Mesendoderm (in vitro differentiated cells): ENCODE measurements at regions not wholly inside any gene's neighbourhood (a gene's known extent, or its start where the extent isn't known, plus 50 kb on each side); places are given as distances from the start of the nearest gene placed in this dataset.
A peak's percentile ranks its signal among the peaks of the same experiment; 100 is the strongest.

Experiments
- DNase-seq: peaks from one replicate; pipeline ENCODE4 v3.0.0; 2013
- H2AK5ac ChIP-seq: 2 replicates; pipeline ENCODE4 v1.6.1; 2013; ENCODE audit warnings: low read length, inconsistent platforms
- H2BK120ac ChIP-seq: 2 replicates; pipeline ENCODE4 v1.6.1; 2013; ENCODE audit warnings: low read depth, mild to moderate bottlenecking, low read length, moderate library complexity, mixed read lengths
- H2BK15ac ChIP-seq: replicated peaks from 2 replicates; pipeline ENCODE4 v1.6.1; 2013; ENCODE audit warnings: low read depth, mild to moderate bottlenecking, moderate library complexity
- H2BK5ac ChIP-seq: 2 replicates; pipeline ENCODE4 v1.6.1; 2013; ENCODE audit warnings: low read length, inconsistent platforms
- H3K18ac ChIP-seq: 2 replicates; pipeline ENCODE4 v1.6.1; 2013; ENCODE audit warnings: mild to moderate bottlenecking, low read length, mixed read lengths
- H3K23ac ChIP-seq: one replicate; pipeline ENCODE4 v1.6.1; 2013; ENCODE audit warnings: low read length
- H3K27ac ChIP-seq: 2 replicates; pipeline ENCODE4 v1.5.1; 2013; ENCODE audit warnings: low read depth, mild to moderate bottlenecking, inconsistent platforms, low read length, moderate library complexity
- H3K27me3 ChIP-seq: 2 replicates; pipeline ENCODE4 v1.6.1; 2013; ENCODE audit warnings: low read length, control low read depth, mild to moderate bottlenecking, inconsistent platforms; ENCODE audit not compliant: insufficient read depth, poor library complexity
- H3K36me3 ChIP-seq: 2 replicates; pipeline ENCODE4 v1.6.1; 2013; ENCODE audit warnings: low read length, inconsistent platforms; ENCODE audit not compliant: control insufficient read depth, insufficient read depth
- H3K4ac ChIP-seq: one replicate; pipeline ENCODE4 v1.6.1; 2013; ENCODE audit warnings: low read depth, mild to moderate bottlenecking, low read length, moderate library complexity
- H3K4me1 ChIP-seq: 2 replicates; pipeline ENCODE4 v1.6.1; 2013; ENCODE audit warnings: low read depth, low read length, inconsistent platforms; ENCODE audit not compliant: control insufficient read depth
- H3K4me2 ChIP-seq: 2 replicates; pipeline ENCODE4 v1.6.1; 2013; ENCODE audit warnings: low read length
- H3K4me3 ChIP-seq: 2 replicates; pipeline ENCODE4 v1.5.1; 2013; ENCODE audit warnings: mild to moderate bottlenecking, low read length
- H3K56ac ChIP-seq: one replicate; pipeline ENCODE4 v1.6.1; 2013; ENCODE audit warnings: low read length
- H3K79me1 ChIP-seq: 2 replicates; pipeline ENCODE4 v1.6.1; 2013; ENCODE audit warnings: low read length, inconsistent platforms
- H3K79me2 ChIP-seq: 2 replicates; pipeline ENCODE4 v1.6.1; 2013; ENCODE audit warnings: mild to moderate bottlenecking, low read length; ENCODE audit not compliant: control insufficient read depth, insufficient read depth
- H3K9ac ChIP-seq: 2 replicates; pipeline ENCODE4 v1.6.1; 2013; ENCODE audit warnings: low read length, inconsistent platforms
- H4K5ac ChIP-seq: one replicate; pipeline ENCODE4 v1.6.1; 2013; ENCODE audit warnings: low read length
- H4K8ac ChIP-seq: one replicate; pipeline ENCODE4 v1.6.1; 2013; ENCODE audit warnings: low read depth, mild to moderate bottlenecking, control low read depth, low read length, moderate library complexity
- WGBS: extraction: QIAGEN DNeasy Blood & Tissue Kit; methylation state at CpG from one replicate; pipeline ENCODE4 v1.1.7; 2013; ENCODE audit warnings: low lambda C conversion rate, missing lambda C conversion rate; ENCODE audit not compliant: insufficient coverage; ENCODE audit errors: extremely low coverage; 5-methylcytosine and 5-hydroxymethylcytosine counted together

DNA sequence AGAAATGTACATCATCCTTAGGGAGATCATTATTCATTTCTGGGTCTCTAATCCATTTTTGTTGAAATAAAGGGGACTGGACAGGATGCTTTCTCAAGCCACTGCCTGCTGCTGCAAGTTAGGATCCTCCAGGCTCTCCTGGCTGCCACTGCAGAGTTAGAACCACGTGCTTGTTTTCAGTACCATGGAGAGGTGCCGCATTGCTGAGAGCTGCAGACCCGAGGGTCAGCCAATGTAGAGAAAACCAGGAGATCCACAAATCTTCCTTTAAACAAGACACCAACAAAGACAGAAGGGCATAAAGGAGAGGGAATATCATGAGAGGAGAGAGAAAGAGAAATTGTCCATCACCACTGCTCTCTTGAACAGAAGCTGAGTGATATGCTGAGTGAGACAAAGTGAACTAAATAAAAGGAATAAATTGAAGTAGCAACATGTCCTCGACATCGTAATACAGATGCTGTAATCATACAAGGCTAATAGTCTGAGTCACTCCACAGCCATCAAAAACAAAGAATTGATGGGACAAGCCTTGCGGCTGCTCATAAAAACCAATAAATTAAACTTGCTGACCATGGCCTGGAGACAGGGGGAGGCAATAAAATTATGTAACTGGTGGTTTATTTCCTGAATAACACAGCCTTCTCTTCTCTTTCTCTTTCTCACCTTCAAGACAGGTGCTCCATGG is 255.7 kb downstream of the OMA1 start:
- peak; percentile 71 for DNase-seq
- WGBS: no CpG with 5 or more reads among the region's 6 CpGs
- no peak overlapping the region for H3K4me3 ChIP-seq

DNA sequence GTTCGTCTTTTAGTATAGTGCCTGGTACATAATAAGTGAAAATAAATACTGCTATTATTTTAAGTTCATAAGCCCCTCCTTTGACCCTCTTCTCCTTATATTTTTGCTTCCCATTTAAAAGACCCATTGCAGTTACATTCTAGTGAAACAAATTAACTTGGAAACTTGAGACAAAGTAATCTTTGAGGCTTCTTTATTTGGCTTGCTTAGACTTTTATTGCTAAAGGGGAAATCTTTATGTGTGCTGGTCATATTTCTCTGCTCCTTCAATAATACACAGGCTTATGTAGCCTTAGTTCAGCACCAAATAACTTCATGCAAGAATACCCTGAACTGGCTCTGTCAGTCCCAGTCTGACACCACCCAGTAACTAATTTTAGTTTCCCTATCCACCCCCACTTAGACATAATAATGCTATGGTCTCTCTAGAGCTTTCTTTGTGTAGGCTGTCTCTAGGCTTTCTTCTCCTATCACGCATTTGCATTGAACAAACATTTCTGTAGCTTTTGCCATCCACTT is 257.8 kb downstream of the OMA1 start:
- H3K27ac ChIP-seq: no peak overlapping the region
- DNase-seq: no peak
- no peak overlapping the region for H2BK15ac ChIP-seq
- no peak overlapping the region for H2AK5ac ChIP-seq
- H3K56ac ChIP-seq: no peak overlapping the region
- no peaks in the 10 kb centered on the region for H3K36me3 ChIP-seq
- no peaks in the 10 kb centered on the region for H3K79me1 ChIP-seq
- no peak overlapping the region for H2BK5ac ChIP-seq
- no peaks in the 10 kb centered on the region for H3K27me3 ChIP-seq
- H3K9ac ChIP-seq: no peak overlapping the region
- no peaks in the 10 kb centered on the region for H3K4me1 ChIP-seq
- no peak overlapping the region for H3K4ac ChIP-seq
- no peak overlapping the region for H3K4me2 ChIP-seq
- no peak overlapping the region for H2BK120ac ChIP-seq
- no peak overlapping the region for H3K4me3 ChIP-seq
- no peak overlapping the region for H3K18ac ChIP-seq
- no CpG with 5 or more reads among the region's 2 CpGs for WGBS
- H3K79me2 ChIP-seq: no peaks in the 10 kb centered on the region
- no peak overlapping the region for H4K8ac ChIP-seq
- H3K23ac ChIP-seq: no peak overlapping the region
- no peak overlapping the region for H4K5ac ChIP-seq

More for the DNA sequence above, 255.7 kb downstream of the OMA1 start:
- Histone ChIP-seq H3K9ac (no peak overlapping the region), H3K27me3 (no peaks in the 10 kb centered on the region), H2BK120ac (no peak overlapping the region), H3K56ac (no peak overlapping the region), H2AK5ac (no peak overlapping the region), H4K5ac (no peak overlapping the region), H2BK15ac (no peak overlapping the region), H2BK5ac (no peak overlapping the region), H3K27ac (no peak overlapping the region), H3K4me1 (no peaks in the 10 kb centered on the region), H3K23ac (no peak overlapping the region), H3K4me2 (no peak overlapping the region), H3K79me1 (no peaks in the 10 kb centered on the region), H4K8ac (no peak overlapping the region), H3K79me2 (no peaks in the 10 kb centered on the region), H3K4ac (no peak overlapping the region), H3K36me3 (no peaks in the 10 kb centered on the region), H3K18ac (no peak overlapping the region)

DNA sequence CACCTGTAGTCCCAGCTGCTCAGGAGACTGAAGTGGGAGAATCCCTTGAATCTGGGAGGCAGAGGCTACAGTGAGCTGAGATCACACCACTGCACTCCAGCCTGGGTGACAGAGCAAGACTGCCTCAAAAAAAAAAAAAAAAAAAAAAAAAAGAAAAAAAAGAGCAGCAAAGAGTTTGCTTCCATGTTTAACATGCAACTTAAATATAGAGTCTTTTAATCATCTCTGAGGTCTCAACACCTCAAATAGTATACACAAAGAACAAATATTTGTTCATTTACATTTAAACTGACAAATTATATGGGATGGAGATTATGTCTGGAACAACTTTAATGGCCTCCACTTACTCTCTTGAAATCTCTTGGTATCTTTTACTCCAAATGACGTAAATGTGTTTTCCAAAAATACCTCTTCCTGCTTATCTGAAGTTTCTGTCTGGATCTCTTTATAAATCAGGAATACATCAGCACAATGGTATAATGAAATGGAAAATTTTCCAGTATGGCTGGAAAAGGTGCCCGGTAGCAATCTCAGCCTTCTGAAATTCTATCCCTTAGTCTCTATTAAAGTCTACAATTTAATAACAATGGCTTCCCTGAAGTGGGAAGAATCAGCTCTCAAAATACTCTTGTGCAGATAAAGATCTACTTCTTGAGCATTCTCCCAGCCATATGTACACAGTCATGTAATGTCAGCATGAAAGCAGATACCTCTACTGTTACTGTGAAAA is 258.5 kb downstream of the OMA1 start:
- no peak overlapping the region for H4K5ac ChIP-seq
- no peak overlapping the region for H3K4ac ChIP-seq
- no peak overlapping the region for H3K27ac ChIP-seq
- no CpG with 5 or more reads among the region's 2 CpGs for WGBS
- no peak overlapping the region for H3K56ac ChIP-seq
- no peaks in the 10 kb centered on the region for H3K4me1 ChIP-seq
- no peak overlapping the region for H3K9ac ChIP-seq
- H2BK5ac ChIP-seq: no peak overlapping the region
- H3K4me3 ChIP-seq: no peak overlapping the region
- H2BK120ac ChIP-seq: no peak overlapping the region
- H3K4me2 ChIP-seq: no peak overlapping the region
- no peaks in the 10 kb centered on the region for H3K79me2 ChIP-seq
- H3K36me3 ChIP-seq: no peaks in the 10 kb centered on the region
- no peak overlapping the region for H3K18ac ChIP-seq
- H4K8ac ChIP-seq: no peak overlapping the region
- no peak for DNase-seq
- no peaks in the 10 kb centered on the region for H3K27me3 ChIP-seq
- no peak overlapping the region for H2BK15ac ChIP-seq
- no peak overlapping the region for H3K23ac ChIP-seq
- no peaks in the 10 kb centered on the region for H3K79me1 ChIP-seq
- H2AK5ac ChIP-seq: no peak overlapping the region

GRCh38 chr1:58284225-58284510 is 262.4 kb downstream of the OMA1 start:
- Histone ChIP-seq H3K23ac (no peak overlapping the region), H3K27ac (no peak overlapping the region), H2BK120ac (no peak overlapping the region), H3K27me3 (no peaks in the 10 kb centered on the region), H2BK15ac (no peak overlapping the region), H2BK5ac (no peak overlapping the region), H3K36me3 (no peaks in the 10 kb centered on the region), H4K8ac (no peak overlapping the region), H3K4ac (no peak overlapping the region), H3K79me1 (no peaks in the 10 kb centered on the region), H3K4me2 (no peak overlapping the region), H3K56ac (no peak overlapping the region), H3K4me3 (no peak overlapping the region), H3K79me2 (no peaks in the 10 kb centered on the region), H3K4me1 (no peaks in the 10 kb centered on the region), H3K9ac (no peak overlapping the region), H2AK5ac (no peak overlapping the region), H4K5ac (no peak overlapping the region), H3K18ac (no peak overlapping the region)
- DNase-seq: no peak

DNA sequence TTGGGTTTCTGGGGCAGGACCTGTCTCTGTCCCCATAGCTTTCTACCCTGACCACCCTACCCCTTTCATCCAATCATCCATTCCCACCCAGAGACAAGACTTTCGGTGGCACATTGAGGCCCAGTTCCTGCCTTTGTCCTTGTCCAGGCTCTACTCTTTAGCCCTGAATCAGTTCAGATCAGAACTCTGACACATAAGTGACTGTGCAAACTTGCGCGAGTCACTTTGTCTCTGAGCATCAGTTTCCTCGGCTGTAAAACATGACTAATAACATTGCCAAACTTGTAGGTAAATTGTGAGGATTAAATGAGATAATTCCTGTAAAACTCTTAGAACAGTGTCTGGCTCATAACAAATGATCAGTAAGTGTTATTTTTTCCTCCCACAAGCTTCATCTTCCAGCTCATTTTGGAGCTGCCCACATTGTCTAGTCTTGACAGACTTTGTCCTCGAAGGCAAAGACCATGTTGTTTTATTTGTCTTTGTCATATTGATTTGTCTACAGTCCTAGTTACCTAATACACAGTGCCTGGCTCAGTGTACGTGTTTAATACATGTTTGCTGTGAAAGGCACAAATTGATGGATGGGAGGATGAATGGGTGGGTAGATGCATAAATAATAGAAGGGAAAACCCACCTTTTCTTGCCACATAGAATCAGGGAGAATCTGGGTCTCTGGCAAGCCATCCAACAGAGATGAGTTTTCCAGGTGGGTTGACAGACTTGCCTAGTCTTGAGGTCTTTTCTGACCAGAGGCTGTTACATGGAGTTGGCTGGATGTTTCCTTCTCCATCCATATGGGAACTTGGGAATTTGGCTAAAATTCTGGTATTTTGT is 262.9 kb downstream of the OMA1 start:
- Histone ChIP-seq H3K23ac (no peak overlapping the region), H3K4me1 (no peaks in the 10 kb centered on the region), H3K9ac (no peak overlapping the region), H3K27me3 (no peaks in the 10 kb centered on the region), H4K5ac (no peak overlapping the region), H3K4ac (no peak overlapping the region), H2BK5ac (no peak overlapping the region), H3K27ac (no peak overlapping the region), H3K18ac (no peak overlapping the region), H2BK15ac (no peak overlapping the region), H3K79me2 (no peaks in the 10 kb centered on the region), H3K4me3 (no peak overlapping the region), H3K79me1 (no peaks in the 10 kb centered on the region), H2AK5ac (no peak overlapping the region), H3K4me2 (no peak overlapping the region), H3K56ac (no peak overlapping the region), H4K8ac (no peak overlapping the region), H2BK120ac (no peak overlapping the region), H3K36me3 (no peaks in the 10 kb centered on the region)
- no CpG with 5 or more reads among the region's 6 CpGs for WGBS
- no peak for DNase-seq
